Neural progenitor cell (in vitro differentiated cells): ENCODE measurements at regions not wholly inside any gene's neighbourhood (a gene's known extent, or its start where the extent isn't known, plus 50 kb on each side); places are given as distances from the start of the nearest gene placed in this dataset.

Experiments
- DNase-seq: peaks from one replicate; pipeline ENCODE4 v3.0.0-alpha.2; 2016; ENCODE audit warnings: low spot score
- H2AFZ ChIP-seq: fragments of 200-600 bp; sonication (generic); replicated peaks from 2 replicates; pipeline ENCODE4 v1.6.1; 2016; ENCODE audit warnings: antibody characterized with exemption
- H3F3A ChIP-seq: fragments of 200-600 bp; sonication (generic); 2 replicates; pipeline ENCODE4 v1.6.1; 2016; ENCODE audit warnings: antibody characterized with exemption, low read depth
- H3K27ac ChIP-seq: fragments of 200-600 bp; sonication (generic); 2 replicates; pipeline ENCODE4 v1.5.1; 2016; ENCODE audit warnings: mild to moderate bottlenecking
- H3K27me3 ChIP-seq: fragments of 200-600 bp; sonication (generic); 2 replicates; pipeline ENCODE4 v1.6.1; 2016; ENCODE audit warnings: mild to moderate bottlenecking, moderate library complexity
- H3K36me3 ChIP-seq: fragments of 200-600 bp; sonication (generic); 2 replicates; pipeline ENCODE4 v1.5.1; 2016
- H3K4me1 ChIP-seq: fragments of 200-600 bp; sonication (generic); 2 replicates; pipeline ENCODE4 v1.6.1; 2016; ENCODE audit warnings: mixed run types
- H3K4me2 ChIP-seq: fragments of 200-600 bp; sonication (generic); 2 replicates; pipeline ENCODE4 v1.6.1; 2016
- H3K4me3 ChIP-seq: fragments of 200-600 bp; sonication (generic); 2 replicates; pipeline ENCODE4 v1.5.1; 2016
- H3K79me2 ChIP-seq: fragments of 200-600 bp; sonication (generic); 2 replicates; pipeline ENCODE4 v1.6.1; 2016; ENCODE audit warnings: low read depth
- H3K9ac ChIP-seq: fragments of 200-600 bp; sonication (generic); 2 replicates; pipeline ENCODE4 v1.6.1; 2016
- H3K9me3 ChIP-seq: fragments of 200-600 bp; sonication (generic); 2 replicates; pipeline ENCODE4 v1.5.1; 2016; ENCODE audit warnings: low read depth
- H4K20me1 ChIP-seq: fragments of 200-600 bp; sonication (generic); 2 replicates; pipeline ENCODE4 v1.6.1; 2016; ENCODE audit warnings: low read depth
- H3K27ac Mint-ChIP-seq: 3 replicates; pipeline ENCODE4 v1.8.0; 2021; ENCODE audit warnings: mixed read lengths
- H3K27me3 Mint-ChIP-seq: 2 replicates; pipeline ENCODE4 v1.8.0; 2022; ENCODE audit warnings: low read depth, mild to moderate bottlenecking, inconsistent platforms, moderate library complexity, mixed read lengths; ENCODE audit not compliant: insufficient read depth
- H3K36me3 Mint-ChIP-seq: 3 replicates; pipeline ENCODE4 v1.8.0; 2021; ENCODE audit warnings: mixed read lengths
- H3K4me1 Mint-ChIP-seq: 3 replicates; pipeline ENCODE4 v1.8.0; 2021; ENCODE audit warnings: mixed read lengths
- H3K4me3 Mint-ChIP-seq: 3 replicates; pipeline ENCODE4 v1.8.0; 2021; ENCODE audit warnings: mild to moderate bottlenecking, moderate library complexity, mixed read lengths
- H3K9me3 Mint-ChIP-seq: 3 replicates; pipeline ENCODE4 v1.8.0; 2020; ENCODE audit warnings: mixed read lengths
- EZH2 ChIP-seq: fragments of 200-600 bp; sonication (generic); IDR thresholded peaks from 2 replicates; pipeline ENCODE4 v1.6.1; 2017; ENCODE audit warnings: antibody characterized with exemption, mild to moderate bottlenecking, moderate library complexity
- EZH2phosphoT487 ChIP-seq: fragments of 200-600 bp; sonication (generic); IDR thresholded peaks from 2 replicates; pipeline ENCODE4 v1.6.1; 2017; ENCODE audit warnings: antibody characterized with exemption
- TF ChIP-seq, protein P1 (sequence below): fragments of 200-600 bp; sonication (generic); IDR thresholded peaks from 2 replicates; pipeline ENCODE4 v1.5.1; 2017; ENCODE audit warnings: antibody characterized with exemption, mild to moderate bottlenecking

- Histone ChIP-seq H3K4me3 (no peak overlapping the region), H3F3A (no peaks in the 10 kb centered on the region), H3K4me1 (peaks cover 7% of the 10 kb centered on the region), H3K79me2 (no peaks in the 10 kb centered on the region), H3K36me3 (no peaks in the 10 kb centered on the region), H3K27ac (no peak overlapping the region), H3K9ac (no peak overlapping the region), H3K27me3 (no peaks in the 10 kb centered on the region), H2AFZ (no peak overlapping the region), H3K9me3 (peaks cover 14% of the 10 kb centered on the region), H3K4me2 (no peak overlapping the region), H4K20me1 (no peaks in the 10 kb centered on the region)
- DNase-seq = no peak
- Mint-ChIP-seq H3K9me3 (peaks cover 29% of the 10 kb centered on the region), H3K27ac (no peak overlapping the region), H3K4me1 (peaks cover 16% of the 10 kb centered on the region), H3K36me3 (peaks cover 5% of the 10 kb centered on the region), H3K4me3 (no peak overlapping the region), H3K27me3 (no peaks in the 10 kb centered on the region)
- TF ChIP-seq EZH2 (no peak), EZH2phosphoT487 (no peak)
- TF ChIP-seq, protein P1, sequence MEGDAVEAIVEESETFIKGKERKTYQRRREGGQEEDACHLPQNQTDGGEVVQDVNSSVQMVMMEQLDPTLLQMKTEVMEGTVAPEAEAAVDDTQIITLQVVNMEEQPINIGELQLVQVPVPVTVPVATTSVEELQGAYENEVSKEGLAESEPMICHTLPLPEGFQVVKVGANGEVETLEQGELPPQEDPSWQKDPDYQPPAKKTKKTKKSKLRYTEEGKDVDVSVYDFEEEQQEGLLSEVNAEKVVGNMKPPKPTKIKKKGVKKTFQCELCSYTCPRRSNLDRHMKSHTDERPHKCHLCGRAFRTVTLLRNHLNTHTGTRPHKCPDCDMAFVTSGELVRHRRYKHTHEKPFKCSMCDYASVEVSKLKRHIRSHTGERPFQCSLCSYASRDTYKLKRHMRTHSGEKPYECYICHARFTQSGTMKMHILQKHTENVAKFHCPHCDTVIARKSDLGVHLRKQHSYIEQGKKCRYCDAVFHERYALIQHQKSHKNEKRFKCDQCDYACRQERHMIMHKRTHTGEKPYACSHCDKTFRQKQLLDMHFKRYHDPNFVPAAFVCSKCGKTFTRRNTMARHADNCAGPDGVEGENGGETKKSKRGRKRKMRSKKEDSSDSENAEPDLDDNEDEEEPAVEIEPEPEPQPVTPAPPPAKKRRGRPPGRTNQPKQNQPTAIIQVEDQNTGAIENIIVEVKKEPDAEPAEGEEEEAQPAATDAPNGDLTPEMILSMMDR = no peak
These were observed 168.3 kb downstream of the FAXC start for GRCh38 chr6:99181174-99181573.

GRCh38 chr6:99178168-99178567 lies 171.3 kb downstream of the FAXC start:
- no peak overlapping the region for H2AFZ ChIP-seq
- H3K27ac ChIP-seq = no peak overlapping the region
- no peak overlapping the region for H3K4me3 ChIP-seq
- H3K4me2 ChIP-seq = no peak overlapping the region
- H3K79me2 ChIP-seq = no peaks in the 10 kb centered on the region
- no peaks in the 10 kb centered on the region for H3K36me3 ChIP-seq
- peaks cover 5% of the 10 kb centered on the region for H3K36me3 Mint-ChIP-seq
- H3K4me3 Mint-ChIP-seq = no peak overlapping the region
- H4K20me1 ChIP-seq = no peaks in the 10 kb centered on the region
- peaks cover 14% of the 10 kb centered on the region for H3K9me3 ChIP-seq
- H3K9me3 Mint-ChIP-seq = peaks cover 29% of the 10 kb centered on the region
- H3F3A ChIP-seq = no peaks in the 10 kb centered on the region
- H3K27ac Mint-ChIP-seq = no peak overlapping the region
- H3K27me3 ChIP-seq = no peaks in the 10 kb centered on the region
- H3K27me3 Mint-ChIP-seq = no peaks in the 10 kb centered on the region
- H3K4me1 ChIP-seq = no peaks in the 10 kb centered on the region
- no peak overlapping the region for H3K9ac ChIP-seq
- DNase-seq = no peak
- TF ChIP-seq, protein P1 = no peak
- no peak for TF ChIP-seq EZH2phosphoT487
- TF ChIP-seq EZH2 = no peak
- H3K4me1 Mint-ChIP-seq = no peaks in the 10 kb centered on the region

DNA sequence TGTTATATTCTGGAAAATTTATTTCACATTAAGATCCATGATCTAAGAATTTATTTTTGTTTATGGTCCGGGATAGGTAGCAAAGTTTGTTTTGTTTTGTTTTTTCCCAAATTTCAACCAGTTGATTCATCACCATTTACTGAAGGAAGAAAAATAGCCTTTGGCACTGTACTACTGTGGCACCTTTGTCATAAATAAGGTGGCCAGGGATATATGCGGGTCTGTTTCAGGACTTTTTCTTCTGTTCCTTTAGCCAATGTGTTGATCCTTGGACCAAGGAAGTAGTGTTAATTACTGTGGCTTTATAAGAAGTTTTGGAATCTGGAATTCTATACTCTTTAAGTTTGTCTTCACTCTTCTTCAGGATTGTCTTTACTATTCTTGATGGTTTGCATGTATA lies 171.7 kb downstream of the FAXC start:
- no peaks in the 10 kb centered on the region for H3K4me1 ChIP-seq
- no peak overlapping the region for H3K4me3 ChIP-seq
- DNase-seq = no peak
- H3K4me2 ChIP-seq = no peak overlapping the region
- H3K9me3 ChIP-seq = peaks cover 14% of the 10 kb centered on the region
- no peaks in the 10 kb centered on the region for H3K4me1 Mint-ChIP-seq
- H3K27me3 ChIP-seq = no peaks in the 10 kb centered on the region
- H4K20me1 ChIP-seq = no peaks in the 10 kb centered on the region
- H3K4me3 Mint-ChIP-seq = no peak overlapping the region
- H3K79me2 ChIP-seq = no peaks in the 10 kb centered on the region
- no peak overlapping the region for H3K9ac ChIP-seq
- no peak overlapping the region for H2AFZ ChIP-seq
- no peak overlapping the region for H3K27ac Mint-ChIP-seq
- H3K27ac ChIP-seq = no peak overlapping the region
- H3F3A ChIP-seq = no peaks in the 10 kb centered on the region
- TF ChIP-seq EZH2 (no peak), EZH2phosphoT487 (no peak)
- TF ChIP-seq, protein P1 = no peak
- peaks cover 29% of the 10 kb centered on the region for H3K9me3 Mint-ChIP-seq
- no peaks in the 10 kb centered on the region for H3K36me3 ChIP-seq
- H3K27me3 Mint-ChIP-seq = no peaks in the 10 kb centered on the region
- peaks cover 5% of the 10 kb centered on the region for H3K36me3 Mint-ChIP-seq

DNA sequence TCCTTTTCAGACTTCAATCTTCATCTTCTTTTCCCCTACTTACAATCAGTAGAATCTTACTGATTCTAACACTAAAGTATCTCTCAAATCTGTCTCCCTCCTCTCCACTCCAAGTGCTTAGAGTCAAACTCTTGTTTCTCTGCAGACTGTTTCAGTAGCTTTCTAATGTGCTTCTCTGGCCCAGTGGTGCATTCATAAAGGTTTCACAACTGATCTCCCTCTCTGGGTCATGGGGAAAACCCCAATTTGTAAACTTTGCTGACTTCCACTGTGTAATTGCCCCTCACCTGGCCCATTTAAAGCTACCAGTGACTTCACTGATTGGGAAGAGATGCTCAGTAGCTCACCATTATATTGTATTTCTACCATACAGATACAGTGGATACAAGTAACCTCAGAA lies 183.6 kb downstream of the FAXC start:
- H3K27me3 Mint-ChIP-seq = no peaks in the 10 kb centered on the region
- no peaks in the 10 kb centered on the region for H3K36me3 Mint-ChIP-seq
- H3K4me3 Mint-ChIP-seq = no peak overlapping the region
- H3K9ac ChIP-seq = no peak overlapping the region
- no peaks in the 10 kb centered on the region for H3K4me1 Mint-ChIP-seq
- H3K79me2 ChIP-seq = no peaks in the 10 kb centered on the region
- H3K9me3 ChIP-seq = no peaks in the 10 kb centered on the region
- no peak overlapping the region for H3K27ac Mint-ChIP-seq
- no peak for DNase-seq
- TF ChIP-seq EZH2phosphoT487 (no peak), EZH2 (no peak)
- TF ChIP-seq, protein P1 = no peak
- H3K27ac ChIP-seq = no peak overlapping the region
- H2AFZ ChIP-seq = no peak overlapping the region
- H3K4me2 ChIP-seq = no peak overlapping the region
- H4K20me1 ChIP-seq = no peaks in the 10 kb centered on the region
- H3K27me3 ChIP-seq = no peaks in the 10 kb centered on the region
- no peaks in the 10 kb centered on the region for H3K9me3 Mint-ChIP-seq
- H3K36me3 ChIP-seq = no peaks in the 10 kb centered on the region
- H3K4me1 ChIP-seq = no peaks in the 10 kb centered on the region
- no peak overlapping the region for H3K4me3 ChIP-seq
- H3F3A ChIP-seq = no peaks in the 10 kb centered on the region
